Smooth muscle cell of the brain vasculature (primary cell): ENCODE measurements at regions not wholly inside any gene's neighbourhood (a gene's known extent, or its start where the extent isn't known, plus 50 kb on each side); places are given as distances from the start of the nearest gene placed in this dataset.
"Not testable (repeated sequence)": the region's sequence is repeated elsewhere in the genome, so short reads cannot be mapped to it uniquely, and the experiment has no call there.

Experiments
- DNase-seq: peaks from one replicate; pipeline ENCODE4 v3.0.0-alpha.2; 2012; ENCODE audit warnings: low read depth, low spot score

DNA sequence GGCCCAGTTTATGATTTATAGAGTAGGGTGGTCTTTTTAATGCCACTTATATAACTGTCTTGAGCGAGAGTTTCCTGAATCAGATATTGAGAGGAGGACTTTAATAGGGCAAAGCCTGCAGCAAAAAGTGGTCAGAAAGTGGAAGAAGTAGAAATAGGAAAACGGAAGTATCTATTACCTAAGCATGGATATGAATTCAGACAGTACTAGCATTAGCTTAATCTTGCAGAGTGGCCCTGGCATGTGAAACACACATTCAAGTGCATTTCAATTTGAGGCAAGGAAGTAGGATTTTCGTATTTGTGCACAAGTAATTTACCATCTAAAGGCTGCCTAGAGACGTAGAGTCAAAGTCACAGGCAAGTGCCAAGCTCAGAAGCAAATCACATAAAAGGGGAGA lies 622.3 kb downstream of the DIPK2A start:
- DNase-seq: no peak

- DNase-seq: not testable (repeated sequence)
Measured at GRCh38 chr3:144620236-144620635, 648.6 kb downstream of the DIPK2A start.

DNA sequence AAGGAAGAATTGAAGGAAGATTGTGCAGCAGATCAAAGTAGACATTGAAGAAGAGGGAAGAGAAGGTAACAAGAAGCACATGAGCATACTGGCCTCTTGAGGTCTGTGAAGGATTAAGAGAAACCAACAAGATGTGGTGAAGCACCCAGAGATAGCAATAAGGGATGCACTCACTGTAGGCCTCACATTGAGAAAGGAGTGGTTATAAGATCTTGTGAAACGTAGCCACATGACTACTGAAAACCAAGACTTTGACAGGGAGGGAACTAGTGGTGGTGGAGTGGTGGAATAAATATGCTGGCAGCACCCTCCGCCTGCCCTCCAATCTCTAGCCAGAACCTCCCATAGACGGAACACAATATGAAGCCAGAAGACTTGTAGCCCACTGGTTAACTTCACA lies 651.2 kb downstream of the DIPK2A start:
- no peak for DNase-seq

DNA sequence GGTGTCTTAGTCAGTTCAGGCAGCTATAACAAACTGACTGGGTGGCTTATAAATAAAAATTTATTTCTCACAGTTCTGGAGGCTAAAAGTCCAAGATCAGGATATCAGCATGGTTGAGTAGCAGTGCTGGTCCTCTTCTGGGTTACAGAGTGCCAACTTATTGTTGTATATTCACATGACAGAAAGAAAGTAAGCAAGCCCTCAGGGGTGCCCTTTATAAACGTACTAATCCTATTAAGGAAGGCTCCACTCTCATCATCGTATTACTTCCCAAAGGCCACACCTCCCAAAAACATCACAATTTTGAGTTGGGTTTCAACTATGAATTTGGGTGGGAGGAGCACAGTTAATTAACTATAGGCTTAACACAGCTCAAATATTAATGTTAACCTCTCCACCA lies 653.0 kb downstream of the DIPK2A start:
- no peak for DNase-seq

DNA sequence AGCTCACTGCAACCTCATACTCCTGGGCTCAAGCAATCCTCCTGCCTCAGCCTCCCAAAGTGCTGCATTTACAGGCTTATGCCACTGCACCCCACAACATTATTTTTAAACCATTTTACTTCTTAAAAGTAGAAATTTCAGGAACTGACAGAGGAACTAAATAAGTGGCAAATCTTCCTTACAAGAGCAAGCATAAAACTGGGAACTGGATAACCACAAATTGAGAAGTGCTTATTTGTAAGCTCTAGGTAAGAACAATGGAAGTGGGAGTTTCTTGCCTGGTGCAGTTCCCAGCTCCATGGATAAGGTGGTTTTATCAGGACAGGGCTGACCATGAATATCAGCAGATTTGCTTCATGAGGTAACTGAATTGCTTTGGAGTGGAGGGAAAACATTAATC lies 655.2 kb downstream of the DIPK2A start:
- no peak for DNase-seq

- DNase-seq: no peak
Measured at GRCh38 chr3:144629381-144629780, 657.8 kb downstream of the DIPK2A start.

- no peak for DNase-seq
Measured at GRCh38 chr3:144636833-144637232, 665.2 kb downstream of the DIPK2A start.

GRCh38 chr3:144638009-144638408 lies 666.4 kb downstream of the DIPK2A start:
- DNase-seq: no peak

- no peak for DNase-seq
Measured at GRCh38 chr3:144643771-144644198, 672.2 kb downstream of the DIPK2A start.

DNA sequence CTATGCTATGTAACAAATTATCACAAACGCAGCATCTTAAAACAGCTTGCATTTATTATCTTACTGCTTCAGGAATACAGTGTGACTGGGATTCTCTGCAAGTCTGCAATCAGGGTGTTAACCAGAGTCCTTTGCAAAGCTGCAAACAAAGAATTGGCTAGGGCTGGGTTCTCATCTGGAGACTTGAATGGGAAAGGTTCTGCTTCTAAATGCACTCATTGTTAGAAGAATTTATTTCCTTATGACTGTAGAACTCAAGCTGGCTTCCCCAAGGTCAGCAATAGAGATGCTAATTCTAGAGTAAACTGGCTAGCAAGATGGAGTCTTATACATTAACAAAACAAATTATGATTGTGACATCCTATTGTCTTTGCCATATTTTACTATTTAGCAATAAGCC lies 673.7 kb downstream of the DIPK2A start:
- DNase-seq: no peak

DNA sequence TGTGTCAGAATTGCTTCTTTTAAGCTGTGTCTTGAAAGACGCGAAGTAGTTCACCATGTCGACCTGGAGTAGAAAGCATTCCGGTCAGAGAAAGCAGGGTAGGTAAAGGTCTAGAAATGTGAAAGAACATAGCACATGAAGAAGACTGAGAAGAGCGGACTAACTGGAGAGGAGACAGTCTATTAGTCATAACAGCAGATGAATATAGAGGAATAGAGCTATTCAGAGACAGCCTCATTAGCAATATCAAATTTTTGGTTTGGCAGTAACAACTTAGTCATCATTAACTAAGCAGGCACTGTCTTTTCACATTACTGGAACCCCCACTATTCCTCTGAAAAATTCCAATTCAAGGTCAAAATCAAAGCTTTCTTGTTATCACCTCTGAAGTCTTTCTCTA lies 678.8 kb downstream of the DIPK2A start:
- no peak for DNase-seq

DNA sequence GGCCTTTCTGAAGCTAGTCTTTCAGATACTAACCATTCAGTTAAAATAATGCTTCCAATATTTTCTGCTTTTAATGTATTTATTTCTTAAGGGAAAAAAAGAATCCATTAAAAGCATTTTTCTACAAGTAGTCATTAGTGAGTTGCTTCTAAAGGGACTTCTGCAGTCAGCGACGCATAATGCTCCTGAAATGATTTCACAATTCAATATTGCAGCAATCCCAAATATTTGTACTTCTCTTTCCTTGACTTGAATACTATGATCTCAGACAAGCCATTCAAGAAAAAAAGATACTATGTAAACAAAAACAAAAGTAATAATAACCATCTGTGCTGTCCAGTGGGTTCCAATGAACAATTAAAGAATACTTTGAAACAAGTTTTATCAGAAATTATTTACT lies 681.0 kb downstream of the DIPK2A start:
- no peak for DNase-seq

DNA sequence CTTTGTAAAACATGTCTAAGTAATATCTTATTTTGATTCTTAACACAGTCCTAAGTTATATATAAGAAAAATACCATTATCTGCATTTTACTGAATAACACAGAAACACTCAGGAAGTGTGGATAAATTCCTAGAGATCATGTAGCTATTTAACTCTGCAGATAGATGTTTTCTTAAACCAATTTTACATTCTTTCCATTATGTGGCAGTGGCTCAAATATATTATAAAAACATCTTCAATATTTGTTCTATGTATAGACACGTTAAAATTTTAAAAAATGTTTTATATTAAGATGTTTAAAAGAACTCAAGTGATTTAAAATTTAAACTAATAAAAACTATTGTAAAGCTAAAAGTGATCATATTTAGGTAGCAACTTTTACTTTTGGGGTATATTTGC lies 683.8 kb downstream of the DIPK2A start:
- DNase-seq: no peak

GRCh38 chr3:144660186-144660585 lies 688.6 kb downstream of the DIPK2A start:
- DNase-seq: no peak

DNA sequence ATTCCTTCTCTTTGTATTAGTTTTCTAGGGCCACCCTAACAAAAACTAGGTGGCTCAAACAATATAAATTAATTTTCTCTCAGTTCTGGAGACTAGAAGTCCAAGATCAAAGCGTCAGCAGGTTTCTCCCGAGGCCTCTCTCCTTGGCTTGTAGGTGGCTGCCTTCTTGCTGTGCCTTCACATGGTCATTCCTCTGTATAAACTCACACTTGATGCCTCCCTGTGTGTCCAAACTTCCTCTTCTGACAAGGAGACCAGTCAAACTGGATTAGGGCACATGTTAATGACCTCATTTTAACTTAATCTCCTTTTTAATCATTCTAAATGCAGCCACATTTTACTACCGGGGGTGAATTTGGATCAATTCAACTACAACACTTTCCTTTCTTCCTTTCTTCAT lies 691.1 kb downstream of the DIPK2A start:
- DNase-seq: no peak

DNA sequence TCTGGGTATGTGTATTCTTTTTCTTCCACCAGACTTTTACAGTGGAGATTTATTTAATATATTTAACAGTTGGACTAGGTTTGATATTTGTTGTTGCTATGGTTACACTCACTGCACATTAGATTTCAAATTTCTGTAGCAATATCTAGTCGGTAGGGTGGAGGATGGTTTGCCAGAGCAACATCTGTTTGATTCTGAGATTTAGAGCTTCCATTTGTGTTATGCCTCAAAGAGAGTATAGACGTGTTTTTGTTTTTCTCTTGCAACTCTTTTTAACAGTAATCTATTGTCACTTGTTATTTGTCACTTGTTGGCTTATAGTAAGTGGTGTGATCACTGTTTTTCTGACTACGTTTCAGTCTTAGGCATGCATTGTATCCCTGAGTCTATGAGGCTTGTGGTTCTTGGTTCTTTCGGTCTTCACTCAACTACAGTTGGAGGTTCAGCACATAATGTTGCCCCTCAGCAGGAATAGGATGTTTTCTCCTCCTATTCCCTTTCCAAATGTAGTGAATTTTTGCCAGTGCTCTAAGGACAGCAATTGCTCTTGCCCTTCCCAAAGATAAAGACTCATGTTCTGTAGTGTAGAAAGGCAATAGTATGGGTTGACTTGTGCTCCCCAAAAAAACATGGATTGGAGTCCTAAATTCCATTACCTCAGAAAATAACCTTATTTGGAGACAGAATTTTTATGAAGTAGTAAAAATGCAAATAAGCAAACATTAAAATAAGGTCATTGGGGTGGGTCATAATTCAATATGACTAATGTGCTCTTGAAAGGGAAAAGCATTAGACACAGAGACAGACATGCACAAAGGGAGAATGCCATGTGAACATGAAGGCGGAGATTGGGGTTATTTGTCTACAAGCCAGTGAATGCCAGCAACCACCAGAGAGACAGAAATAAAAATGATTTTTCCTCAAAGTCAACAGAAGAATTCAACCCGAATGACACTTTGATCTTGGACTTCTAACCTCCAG lies 692.1 kb downstream of the DIPK2A start:
- no peak for DNase-seq

- no peak for DNase-seq
Measured at GRCh38 chr3:144665567-144666053, 694.0 kb downstream of the DIPK2A start.

- DNase-seq: no peak
Measured at GRCh38 chr3:144670571-144670970, 698.9 kb downstream of the DIPK2A start.

GRCh38 chr3:144677103-144677502 lies 705.5 kb downstream of the DIPK2A start:
- no peak for DNase-seq

DNA sequence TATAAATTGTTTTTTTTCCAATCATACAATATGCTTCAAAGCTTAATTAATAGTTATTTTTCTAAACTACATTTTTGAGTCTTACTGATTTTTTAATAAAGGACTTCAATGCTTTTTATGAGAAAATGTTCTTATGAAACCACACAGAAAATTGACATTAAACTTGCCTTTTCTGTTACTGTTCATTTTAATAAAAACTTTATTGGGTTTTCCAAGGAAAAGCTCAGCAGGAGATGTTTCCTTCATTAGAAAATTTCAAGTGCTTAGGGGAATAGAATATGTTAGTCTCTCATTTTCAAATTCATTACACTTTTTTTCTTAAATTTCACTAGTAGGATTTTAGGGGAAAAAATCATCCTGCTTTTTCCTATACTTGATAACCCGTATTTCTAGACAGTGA lies 711.4 kb downstream of the DIPK2A start:
- no peak for DNase-seq

GRCh38 chr3:144687862-144688261 lies 716.2 kb downstream of the DIPK2A start:
- no peak for DNase-seq

GRCh38 chr3:144692488-144692887 lies 720.9 kb downstream of the DIPK2A start:
- no peak for DNase-seq

GRCh38 chr3:144708437-144708836 lies 736.8 kb downstream of the DIPK2A start:
- DNase-seq: no peak
